Renal cortical epithelial cell (primary cell): ENCODE measurements at regions not wholly inside any gene's neighbourhood (a gene's known extent, or its start where the extent isn't known, plus 50 kb on each side); places are given as distances from the start of the nearest gene placed in this dataset.

ENCODE experiments used
- DNase-seq: peaks from one replicate; pipeline ENCODE4 v3.0.0-alpha.2; 2011; ENCODE audit warnings: low read depth

- no peak for DNase-seq
Observed at GRCh38 chr9:106801816-106802215, 61.1 kb upstream of the ZNF462 start.
